ENCODE measurements at regions not wholly inside any gene's neighbourhood (a gene's known extent, or its start where the extent isn't known, plus 50 kb on each side); places are given as distances from the start of the nearest gene placed in this dataset.

DNA sequence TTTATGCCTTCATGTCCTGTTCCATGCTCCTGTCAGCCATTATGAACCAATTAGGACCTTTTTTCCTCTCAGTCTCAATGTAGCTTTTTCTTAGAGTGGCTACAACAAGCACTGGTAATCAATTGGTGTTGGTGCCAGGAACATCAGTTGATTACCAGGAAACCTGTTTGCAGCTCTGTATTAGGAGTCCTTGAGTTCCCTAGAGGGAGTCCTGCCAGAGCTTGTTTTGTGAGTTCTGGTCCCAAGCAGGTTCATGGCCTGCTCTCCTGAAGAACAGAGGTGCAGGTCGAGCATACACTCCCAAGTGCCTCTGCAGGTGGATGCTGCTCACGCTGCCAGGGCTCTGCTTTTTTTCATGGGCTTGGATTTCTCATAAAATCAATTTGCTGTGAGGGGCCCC is 137.9 kb upstream of the PRR23C start:
- TF ChIP-seq CTCF (IDR thresholded peaks at IDR 0.05) (no peak), POLR2A (IDR thresholded peaks at IDR 0.05) (no peak)

Measured in lower leg skin (tissue), 3 donors.